CD4-positive, alpha-beta T cell treated with Interleukin-1 beta for 1 hour (primary cell): ENCODE measurements at regions not wholly inside any gene's neighbourhood (a gene's known extent, or its start where the extent isn't known, plus 50 kb on each side); places are given as distances from the start of the nearest gene placed in this dataset.

Experiments
- DNase-seq, 2 donors: peaks; one replicate each; pipeline ENCODE4 v3.0.0-alpha.2; 2020 to 2022

DNA sequence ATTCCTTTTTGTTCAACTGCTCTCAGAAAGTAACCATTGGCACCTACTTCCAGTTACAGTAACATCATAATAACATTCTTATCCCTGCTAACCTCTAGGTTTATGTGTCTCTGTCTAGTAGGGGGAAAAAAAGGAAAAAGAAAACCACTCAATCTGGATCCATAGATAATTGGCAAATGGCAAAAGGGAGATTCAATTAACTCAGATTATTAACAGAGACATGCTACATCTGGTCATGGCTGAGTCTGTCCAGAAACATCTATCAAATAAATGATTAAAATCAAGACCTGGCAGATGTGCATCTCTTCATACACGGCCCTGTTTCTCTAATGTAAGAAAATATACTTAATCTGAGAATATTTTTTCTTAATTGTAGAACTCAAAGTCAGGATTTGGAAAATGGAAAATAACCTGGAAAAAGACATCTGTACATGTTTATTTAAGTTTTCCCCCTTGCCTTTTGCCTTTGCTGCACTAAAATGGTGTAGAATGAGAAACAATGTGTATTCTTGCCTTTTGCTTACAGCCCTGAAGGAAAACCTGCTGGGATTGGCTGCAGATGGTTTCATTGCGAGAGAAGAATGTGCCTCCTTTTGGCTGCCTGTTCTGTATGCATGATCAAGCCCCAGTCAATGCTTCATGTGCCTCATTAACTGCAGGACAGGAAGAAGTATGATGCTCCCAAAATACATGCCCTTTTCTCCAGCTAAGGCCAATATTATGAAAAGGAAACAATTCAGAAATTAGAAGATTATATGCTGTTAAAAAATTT lies 921.6 kb upstream of the PCDH20 start:
- no peak for DNase-seq

DNA sequence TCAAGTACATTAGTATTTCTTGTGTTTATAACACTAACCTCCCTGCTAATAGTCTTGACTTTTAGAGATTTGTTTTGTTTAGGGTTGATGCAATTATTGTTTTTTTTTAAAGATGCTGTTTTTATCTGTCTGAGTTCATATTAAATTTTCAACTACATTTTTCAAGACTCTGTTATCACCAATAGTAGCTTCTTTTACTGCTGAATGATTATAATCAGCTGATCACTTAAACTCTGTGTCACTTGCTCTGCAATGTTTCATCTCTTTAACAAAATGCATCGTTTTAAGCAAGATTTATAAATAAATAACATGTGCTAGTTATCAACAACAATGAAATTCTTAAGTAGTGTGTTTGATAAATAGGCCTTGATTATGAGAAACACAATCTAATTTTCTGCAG lies 920.9 kb upstream of the PCDH20 start:
- no peak for DNase-seq

- DNase-seq, result no peak
These were observed 917.8 kb upstream of the PCDH20 start for GRCh38 chr13:62333466-62333865.

GRCh38 chr13:62331384-62331783 lies 915.7 kb upstream of the PCDH20 start:
- DNase-seq, result no peak

DNA sequence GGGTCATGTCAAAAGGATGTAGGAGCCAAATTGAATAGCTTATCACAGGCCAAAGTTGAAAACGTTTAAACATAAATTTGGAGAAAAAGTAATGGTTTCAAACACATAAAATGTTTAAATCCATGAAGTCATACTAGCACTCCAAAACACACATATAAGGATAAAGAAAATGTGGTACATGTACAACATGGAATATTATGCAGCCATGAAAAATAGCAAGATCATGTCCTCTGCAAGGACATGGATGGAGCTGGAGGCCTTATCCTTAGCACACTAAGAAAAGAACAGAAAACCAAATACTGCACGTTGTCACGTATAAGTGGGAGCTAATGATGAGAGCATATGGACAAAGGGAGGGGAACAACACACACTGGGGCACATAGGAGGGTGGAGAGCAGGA lies 911.7 kb upstream of the PCDH20 start:
- no peak for DNase-seq

DNA sequence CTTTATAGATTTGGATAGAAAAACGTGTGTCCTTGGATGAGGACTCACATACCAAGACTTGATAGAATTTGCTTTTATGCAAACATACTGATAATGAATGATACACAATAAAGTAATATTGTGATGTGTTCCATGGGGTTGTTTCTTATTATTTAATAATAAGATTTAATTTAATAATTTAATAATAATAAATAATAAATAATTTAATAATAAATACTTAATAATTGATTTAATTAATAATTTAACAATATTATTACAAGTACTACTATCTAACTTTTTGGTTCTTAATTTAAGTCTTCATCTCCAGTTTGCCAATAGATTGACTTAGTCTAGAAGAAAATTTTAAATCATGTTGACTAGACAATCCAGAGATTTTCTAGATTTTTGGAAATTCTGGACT lies 909.2 kb upstream of the PCDH20 start:
- DNase-seq, result no peak

DNA sequence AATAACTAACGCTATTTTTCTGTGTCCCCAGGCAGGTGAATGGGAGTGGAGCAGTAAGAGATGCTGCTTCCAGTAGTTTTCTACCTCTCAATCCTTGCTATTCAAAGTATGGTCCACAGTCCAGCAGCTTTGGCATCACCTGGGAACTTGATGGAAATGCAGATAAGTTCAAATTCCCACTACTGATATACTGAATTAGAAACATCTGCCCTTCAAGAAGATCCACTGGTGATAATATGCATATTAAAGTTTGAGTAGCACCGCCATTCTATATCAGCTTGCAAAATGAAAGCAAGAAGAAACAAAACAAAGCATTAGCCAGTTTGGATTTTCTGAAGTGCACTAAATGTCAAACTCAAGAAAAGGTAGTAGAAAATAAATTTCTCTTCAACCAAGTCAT lies 906.2 kb upstream of the PCDH20 start:
- DNase-seq, result no peak

DNA sequence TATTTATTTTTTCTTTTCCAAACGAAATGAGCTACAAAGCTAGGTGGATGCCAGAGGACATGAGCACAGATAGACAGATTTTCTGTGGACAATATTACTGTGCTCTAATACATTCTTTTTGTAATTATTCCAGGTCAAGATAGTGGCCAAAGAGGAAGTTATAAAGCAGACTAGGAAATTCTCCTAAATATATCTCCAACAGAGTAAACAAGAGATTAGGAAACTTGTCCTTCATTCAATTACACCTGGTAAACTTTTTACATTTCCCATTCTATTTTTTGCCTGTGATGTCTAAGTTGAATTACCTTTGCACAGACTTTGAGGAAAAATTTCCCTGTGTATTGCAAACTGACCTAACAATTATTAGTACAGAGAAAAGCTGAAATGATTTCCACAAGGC lies 905.5 kb upstream of the PCDH20 start:
- DNase-seq, result no peak

DNA sequence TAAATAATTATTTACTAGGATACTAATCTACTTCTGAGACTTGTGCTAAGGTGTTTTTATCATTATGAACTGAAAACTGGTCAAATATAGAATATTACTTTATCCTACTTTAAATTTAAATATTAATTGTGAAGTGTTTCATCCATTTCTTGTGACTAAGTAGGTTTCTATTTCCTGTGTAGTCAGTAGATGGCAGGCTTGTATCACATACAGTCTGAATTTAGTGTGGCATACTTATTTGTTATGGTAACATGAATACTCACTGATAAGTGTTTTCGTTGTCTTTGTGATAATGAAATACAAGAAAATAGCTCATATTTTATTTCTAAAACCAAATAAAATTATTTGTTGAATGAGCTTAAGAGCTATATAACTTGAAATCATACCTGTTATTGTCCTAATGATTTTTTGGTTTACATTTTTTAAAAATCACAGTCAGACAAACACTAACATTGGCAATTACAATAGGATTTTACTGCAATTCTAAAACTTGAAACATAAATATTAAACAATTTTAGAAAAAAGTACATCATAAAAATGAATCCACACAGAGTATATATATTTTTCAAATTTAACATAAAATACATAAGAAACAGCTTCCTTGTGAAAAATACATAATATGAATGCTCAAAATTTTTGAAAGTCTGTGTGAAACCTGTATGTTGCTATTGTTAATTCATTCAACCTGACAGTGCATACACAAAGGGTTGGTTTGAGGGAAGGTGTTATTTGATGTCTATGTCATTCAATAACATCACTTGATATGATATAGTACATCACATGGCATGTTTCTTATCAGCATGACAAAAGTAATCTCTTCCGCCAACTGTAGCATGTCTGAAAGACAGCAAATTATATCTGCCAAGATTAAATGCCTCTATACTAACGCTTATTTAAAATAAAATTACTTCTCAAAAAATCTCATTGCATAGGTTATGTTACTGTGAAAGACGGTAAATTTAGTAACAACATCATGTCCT lies 904.8 kb upstream of the PCDH20 start:
- DNase-seq, result no peak

- DNase-seq, result no peak
These were observed 894.3 kb upstream of the PCDH20 start for GRCh38 chr13:62309904-62310303.

DNA sequence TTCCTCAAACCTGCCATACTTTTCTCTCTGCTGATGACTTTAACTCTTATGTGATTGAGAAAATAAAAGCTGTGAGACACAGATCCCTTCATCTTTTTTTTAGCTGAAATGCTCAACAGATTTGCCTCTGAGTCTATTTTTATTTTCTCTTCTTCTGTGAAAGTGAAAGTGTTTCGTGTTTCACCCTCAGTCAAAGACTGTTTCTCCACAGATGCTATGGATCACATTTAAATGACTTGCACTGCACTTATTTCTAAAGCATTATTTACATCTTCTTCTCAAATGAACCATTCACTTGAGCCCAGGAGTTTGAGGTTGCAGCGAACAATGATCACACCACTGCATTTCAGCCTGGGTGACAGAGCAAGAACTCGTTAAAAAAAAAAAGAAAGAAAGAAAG lies 890.1 kb upstream of the PCDH20 start:
- no peak for DNase-seq

- no peak for DNase-seq
These were observed 886.7 kb upstream of the PCDH20 start for GRCh38 chr13:62302341-62302740.

DNA sequence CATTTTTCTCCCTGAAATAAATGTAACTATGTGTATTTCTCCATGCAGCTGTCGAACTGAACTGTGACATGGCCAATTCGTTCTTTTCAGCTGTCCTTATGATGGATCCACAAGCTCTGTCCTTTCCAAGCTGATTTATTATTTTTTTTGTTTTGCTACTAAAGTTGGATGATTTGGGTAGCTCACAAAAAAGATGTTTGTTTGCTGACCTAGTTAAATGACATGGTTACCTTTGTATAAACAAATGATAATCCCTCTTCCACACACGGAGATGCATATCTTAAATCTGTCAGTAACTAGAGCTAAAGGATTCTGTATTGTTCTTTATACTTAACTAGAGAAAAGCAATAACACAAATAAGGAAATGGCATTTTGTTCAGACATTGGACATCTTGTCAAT lies 884.3 kb upstream of the PCDH20 start:
- DNase-seq, result no peak

GRCh38 chr13:62296812-62297211 lies 881.2 kb upstream of the PCDH20 start:
- no peak for DNase-seq

DNA sequence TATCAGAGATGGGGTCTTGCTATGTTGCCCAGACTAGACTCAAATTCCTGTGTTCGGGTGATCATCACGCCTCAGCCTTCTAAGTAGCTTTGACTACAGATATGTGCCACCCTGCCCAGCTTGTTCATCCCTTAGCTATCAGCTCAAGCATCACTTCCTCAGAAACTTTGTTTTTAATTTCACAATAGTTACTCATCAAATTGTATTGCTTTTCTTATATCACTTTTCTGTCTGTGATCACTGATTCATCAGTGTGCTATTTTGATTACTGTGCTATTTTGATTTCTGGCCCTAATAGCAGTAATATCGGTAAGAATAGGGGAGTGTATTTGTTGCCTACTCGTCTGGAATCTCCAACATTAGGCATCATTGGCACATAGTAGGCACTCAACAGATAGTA lies 878.6 kb upstream of the PCDH20 start:
- DNase-seq, result no peak

GRCh38 chr13:62292714-62293480 lies 877.2 kb upstream of the PCDH20 start:
- DNase-seq, result no peak

DNA sequence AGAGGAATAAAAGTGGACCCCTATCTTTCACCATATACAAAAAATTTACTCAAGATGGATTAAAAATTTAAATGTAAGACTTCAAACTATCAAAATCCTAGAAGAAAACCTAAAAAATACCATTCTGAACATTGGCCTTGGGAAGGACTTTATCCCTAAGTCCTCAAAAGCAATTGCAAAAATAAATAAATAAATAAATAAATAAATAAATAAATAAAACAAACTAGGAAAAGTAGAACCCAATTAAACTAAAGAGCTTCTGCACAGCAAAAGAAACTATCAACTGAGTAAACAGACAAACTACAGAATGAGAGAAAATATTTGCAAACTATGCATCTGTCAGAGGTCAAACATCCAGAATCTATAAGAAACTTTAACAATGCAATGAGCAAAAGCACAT lies 874.9 kb upstream of the PCDH20 start:
- no peak for DNase-seq

GRCh38 chr13:62287764-62288163 lies 872.1 kb upstream of the PCDH20 start:
- DNase-seq, result no peak

GRCh38 chr13:62280590-62280989 lies 864.9 kb upstream of the PCDH20 start:
- no peak for DNase-seq

DNA sequence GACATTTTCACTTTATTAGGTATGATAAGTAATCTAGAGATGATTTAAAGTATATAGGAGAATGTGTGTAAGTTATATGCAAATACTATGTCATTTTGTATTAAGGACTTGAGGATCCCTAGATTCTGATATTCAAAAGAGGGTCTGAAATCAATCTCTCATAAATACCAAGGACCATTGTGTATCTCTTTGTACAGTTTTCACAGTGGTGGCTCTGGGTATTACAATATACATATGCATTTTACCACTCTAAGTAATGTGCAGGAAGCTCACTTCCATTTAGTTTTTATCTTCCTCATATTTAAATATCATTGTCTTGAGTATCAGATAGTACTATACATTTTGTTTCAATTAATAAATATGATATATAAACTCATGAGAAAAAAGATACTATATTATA lies 862.6 kb upstream of the PCDH20 start:
- DNase-seq, result no peak

DNA sequence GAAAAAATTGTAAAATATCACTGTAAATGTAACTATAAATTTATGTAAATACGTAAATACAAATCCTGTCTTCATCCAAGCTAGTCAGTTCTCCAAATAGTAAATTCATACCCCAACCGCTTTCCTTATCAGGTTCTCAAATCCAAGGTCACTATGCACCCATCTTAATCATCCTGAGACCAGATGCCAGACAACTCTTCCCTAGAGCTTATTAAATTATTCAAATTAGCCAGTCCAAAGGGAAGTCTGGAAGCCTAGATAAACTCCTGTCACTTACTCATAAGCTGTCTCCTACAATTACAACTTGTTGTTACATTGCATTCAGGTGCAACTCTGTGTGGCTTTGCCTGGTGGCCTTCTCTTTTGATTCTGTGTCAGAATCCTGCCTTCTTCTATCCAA lies 836.1 kb upstream of the PCDH20 start:
- no peak for DNase-seq

GRCh38 chr13:62250501-62251201 lies 835.0 kb upstream of the PCDH20 start:
- no peak for DNase-seq

- DNase-seq, result no peak
These were observed 830.9 kb upstream of the PCDH20 start for GRCh38 chr13:62246581-62246980.
